DMS 273 (cell line): ENCODE measurements at regions not wholly inside any gene's neighbourhood (a gene's known extent, or its start where the extent isn't known, plus 50 kb on each side); places are given as distances from the start of the nearest gene placed in this dataset.
"Not testable (repeated sequence)": the region's sequence is repeated elsewhere in the genome, so short reads cannot be mapped to it uniquely, and the experiment has no call there.

Experiments
- DNase-seq: peaks from one replicate; lab custom pipeline; 2025; ENCODE audit not compliant: unreplicated experiment; lab: John Stamatoyannopoulos, UW

GRCh38 chr6:133786016-133786415, 102.9 kb upstream of the TCF21 start:
- no peak for DNase-seq

DNA sequence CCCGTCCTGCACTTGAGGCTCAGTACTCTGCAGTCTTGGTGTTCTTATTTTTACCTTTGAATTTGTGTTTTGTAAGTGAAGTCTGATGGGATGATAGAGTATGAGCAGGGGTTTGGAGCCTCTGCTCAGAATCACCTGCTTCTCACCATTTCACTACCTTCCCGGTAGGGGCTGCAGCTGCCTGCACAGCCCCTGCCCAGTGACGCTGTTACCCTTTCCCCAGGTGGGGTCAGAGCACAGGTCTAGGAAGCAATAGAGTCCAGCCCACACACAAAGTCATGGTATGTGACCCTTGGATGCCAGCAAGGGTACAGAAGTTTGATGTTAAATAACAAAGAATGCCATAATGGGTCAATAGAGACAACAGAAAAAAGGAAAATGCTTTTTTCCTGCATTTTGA, 101.8 kb upstream of the TCF21 start:
- DNase-seq = no peak

GRCh38 chr6:133787859-133788505, 100.9 kb upstream of the TCF21 start:
- DNase-seq = no peak

- no peak for DNase-seq
These were observed 100.4 kb upstream of the TCF21 start for GRCh38 chr6:133788556-133788955.

DNA sequence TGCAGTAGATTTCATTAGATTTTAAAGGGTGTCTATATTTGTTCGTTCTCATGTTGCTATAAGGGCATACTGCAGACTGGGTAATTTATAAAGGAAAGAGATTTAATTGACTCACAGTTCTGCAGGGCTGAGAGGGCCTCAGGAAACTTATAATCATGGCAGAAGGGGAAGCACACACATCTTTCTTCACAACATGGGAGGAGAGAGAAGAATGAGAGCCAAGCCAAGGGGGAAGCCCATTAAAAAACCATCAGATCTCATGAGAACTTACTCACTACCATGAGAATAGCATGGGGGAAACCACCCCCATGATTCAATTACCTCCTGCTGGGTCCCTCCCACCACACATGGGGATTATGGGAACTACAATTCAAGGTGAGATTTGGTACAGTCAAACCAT, 99.5 kb upstream of the TCF21 start:
- not testable (repeated sequence) for DNase-seq

DNA sequence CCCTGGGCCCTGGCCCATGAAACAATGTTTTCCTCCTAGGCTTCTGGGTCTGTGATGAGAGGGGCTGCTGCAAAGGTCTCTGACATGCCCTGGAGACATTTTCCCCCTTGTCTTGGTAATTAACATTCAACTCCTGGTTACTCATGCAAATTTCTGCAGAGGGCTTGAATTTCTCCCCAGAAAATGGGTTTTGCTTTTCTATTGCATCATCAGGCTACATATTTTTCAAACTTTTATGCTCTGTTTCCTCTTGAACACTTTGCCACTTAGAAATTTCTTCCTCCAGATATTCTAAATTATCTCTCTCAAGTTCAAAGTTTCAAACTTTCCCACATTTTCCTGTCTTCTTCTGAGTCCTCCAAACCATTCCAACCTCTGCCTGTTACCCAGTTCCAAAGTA, 98.2 kb upstream of the TCF21 start:
- not testable (repeated sequence) for DNase-seq

DNA sequence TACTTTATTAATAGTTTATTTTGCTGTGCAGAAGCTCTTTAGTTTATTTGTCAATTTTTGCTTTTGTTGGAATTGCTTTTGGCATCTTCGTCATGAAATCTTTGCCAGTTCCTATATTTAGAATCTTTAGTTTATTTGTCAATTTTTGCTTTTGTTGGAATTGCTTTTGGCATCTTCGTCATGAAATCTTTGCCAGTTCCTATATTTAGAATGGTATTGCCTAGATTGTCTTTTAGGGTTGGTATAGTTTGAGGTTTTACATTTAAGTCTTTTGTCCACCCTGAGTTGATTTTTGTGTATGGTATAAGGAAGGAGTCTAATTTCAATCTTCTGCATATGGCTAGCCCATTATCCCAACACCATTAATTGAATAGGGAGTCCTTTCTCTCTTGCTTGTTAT, 93.9 kb upstream of the TCF21 start:
- DNase-seq = not testable (repeated sequence)

- no peak for DNase-seq
These were observed 92.7 kb upstream of the TCF21 start for GRCh38 chr6:133796235-133796634.

DNA sequence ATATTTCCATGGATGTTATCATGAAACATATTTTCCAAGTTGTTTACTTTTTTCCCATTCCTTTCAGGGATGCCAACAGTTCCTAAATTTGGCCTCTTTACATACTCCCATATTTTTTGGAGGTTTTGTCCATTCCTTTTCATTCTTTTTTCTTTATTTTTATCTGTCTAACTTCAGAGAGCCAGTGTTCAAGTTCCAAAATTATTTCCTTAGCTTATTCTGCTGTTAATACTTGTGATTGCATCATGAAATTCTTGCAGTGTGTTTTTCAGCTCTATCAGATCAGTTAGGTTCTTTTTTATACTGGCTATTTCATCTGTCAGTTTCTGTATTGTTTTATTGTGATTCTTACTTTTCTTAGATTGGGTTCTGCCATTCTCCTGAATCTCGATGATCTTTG, 89.9 kb upstream of the TCF21 start:
- DNase-seq = no peak

DNA sequence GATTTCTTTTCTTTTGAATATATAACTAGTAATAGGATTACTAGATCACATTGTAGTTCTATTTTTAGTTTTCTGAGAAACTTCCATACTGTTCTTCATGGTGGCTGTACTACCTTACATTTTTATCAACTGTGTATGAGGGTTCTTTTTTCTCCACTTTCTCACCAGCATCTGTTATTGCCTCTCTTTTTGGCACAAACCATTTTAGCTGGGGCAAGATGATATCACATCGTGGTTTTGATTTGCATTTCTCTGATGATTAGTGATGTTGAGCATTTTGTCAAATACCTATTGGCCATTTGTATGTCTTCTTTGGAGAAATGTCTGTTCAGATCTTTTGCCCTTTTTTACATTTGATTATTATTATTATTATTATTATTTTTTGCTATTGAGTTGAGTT, 86.1 kb upstream of the TCF21 start:
- DNase-seq = no peak

- no peak for DNase-seq
These were observed 84.6 kb upstream of the TCF21 start for GRCh38 chr6:133804265-133804664.

- no peak for DNase-seq
These were observed 83.0 kb upstream of the TCF21 start for GRCh38 chr6:133805876-133806275.

DNA sequence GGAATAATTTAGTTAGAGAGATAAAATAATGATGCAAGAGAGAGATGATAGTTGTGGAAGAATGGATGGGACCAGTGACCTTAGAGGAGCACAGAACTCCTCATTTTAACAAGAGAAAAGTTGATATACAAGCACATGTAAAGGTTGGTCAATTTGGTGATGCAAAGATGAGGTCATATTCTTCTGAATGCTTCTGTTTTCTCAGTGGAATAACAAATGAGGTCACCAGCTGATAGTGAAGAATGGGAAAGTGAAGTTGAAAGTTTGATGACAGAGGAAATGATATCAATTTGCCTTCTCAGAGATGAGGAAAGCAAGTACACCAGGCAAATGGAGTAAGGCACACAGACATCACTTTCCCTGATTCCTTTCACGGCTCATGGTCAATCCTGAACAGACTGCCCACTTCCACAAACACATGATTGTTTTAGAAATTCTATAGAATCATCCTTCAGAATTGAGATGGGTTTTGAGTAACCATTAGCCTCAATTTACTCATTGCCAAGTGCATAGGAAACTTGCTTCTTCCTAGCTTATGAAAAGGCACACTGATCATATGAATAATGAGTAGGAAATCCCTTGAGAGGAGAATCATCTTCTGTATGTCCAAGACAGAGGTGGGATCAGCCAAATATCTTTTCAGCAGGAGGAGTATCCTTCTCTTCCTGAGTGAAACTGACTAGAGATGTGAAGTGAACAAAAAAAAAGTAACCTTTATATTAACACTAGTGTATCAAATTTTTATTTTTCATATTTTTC, 82.4 kb upstream of the TCF21 start:
- no peak for DNase-seq

DNA sequence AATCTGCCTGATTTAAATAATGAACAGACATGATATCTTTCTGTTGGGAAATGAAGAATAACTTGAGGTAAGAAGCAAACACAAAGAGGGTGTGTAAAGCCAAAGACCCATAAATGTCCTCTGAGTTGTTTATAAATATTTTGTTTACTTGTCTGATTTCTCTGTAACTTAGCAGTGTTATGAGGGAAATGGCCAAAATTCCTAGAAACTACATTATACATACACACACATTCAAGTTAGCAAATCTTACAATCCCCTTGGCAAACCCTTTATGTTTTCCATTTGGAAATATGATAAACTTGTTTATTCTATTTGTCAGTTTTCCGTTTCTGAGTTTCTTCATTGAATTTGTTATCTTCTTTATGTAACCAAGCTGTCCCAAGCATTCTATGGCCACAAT, 81.4 kb upstream of the TCF21 start:
- DNase-seq = no peak

GRCh38 chr6:133809406-133809805, 79.5 kb upstream of the TCF21 start:
- no peak for DNase-seq

DNA sequence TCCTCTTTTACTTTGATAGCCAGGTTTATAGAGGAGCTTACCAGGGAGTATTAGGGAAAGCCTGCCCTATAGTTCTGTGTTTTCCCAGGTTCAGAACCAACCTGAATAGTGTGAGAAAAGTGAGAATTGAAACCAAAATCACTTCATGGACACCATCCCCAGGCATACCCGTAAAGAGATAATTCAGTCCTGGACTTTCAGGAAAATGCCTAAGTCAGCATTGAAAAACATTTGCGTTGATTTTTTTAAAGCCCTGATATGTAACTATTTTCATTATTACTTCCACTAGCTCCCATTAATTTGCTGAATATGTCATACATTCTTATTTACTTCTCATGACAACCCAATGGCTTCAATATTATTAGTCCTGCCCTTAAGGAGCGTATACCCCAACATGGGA, 77.4 kb upstream of the TCF21 start:
- DNase-seq = no peak

GRCh38 chr6:133812446-133812845, 76.5 kb upstream of the TCF21 start:
- not testable (repeated sequence) for DNase-seq

DNA sequence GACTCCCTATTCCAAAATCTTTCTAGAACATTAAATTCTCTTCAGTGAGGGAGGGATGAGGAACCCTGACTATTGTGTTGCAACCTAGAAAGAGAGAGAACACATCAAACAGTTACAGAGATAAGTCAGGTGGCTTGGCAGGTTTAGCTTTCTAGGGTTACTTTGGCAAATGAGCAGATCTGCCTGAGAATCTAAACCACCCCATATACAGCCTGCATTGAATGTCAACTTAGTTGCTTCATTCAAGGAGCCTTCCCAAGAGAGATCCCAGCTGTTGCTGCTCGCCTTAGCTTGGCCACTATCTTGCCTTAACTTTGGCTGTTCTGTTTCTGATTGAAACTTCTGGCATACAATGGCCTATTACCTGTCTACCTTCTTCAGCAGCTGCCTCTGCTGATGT, 74.7 kb upstream of the TCF21 start:
- DNase-seq = peak; percentile 10

DNA sequence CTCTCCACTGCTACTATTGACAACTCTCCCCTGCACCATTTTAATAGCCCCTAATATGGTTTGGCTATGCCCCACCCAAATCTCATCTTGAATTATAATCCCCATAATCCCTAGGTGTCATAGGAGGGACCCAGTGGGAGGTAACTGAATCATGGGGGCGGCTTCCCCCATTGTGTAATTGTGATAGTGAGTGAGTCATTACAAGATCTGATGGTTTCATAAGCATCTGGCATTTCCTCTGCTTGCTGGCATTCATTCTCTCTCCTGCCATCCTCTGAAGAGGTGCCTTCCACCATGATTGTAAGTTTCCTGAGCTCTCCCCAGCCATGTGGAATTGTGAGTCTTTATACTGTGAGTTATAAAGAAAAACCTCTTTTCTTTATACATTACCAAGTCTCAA, 74.1 kb upstream of the TCF21 start:
- peak; percentile 16 for DNase-seq

DNA sequence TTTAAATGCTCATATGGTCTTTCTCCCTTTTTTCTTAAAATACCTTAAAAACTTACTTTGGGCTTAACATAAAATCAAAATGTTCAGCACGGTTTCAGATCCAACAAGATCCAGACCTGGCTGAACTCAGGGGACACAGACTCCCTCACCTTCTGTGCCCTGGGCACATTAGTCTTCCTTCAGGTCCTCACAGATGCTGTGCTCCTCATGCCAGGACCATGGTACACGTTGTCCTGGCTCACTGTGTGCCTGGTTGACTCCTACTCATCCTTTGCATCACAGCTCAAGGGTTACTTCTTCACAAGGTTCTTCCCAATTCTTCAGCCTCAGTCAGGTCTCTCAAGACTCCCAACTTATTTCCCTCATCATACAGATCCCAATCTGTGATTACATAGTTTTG, 73.6 kb upstream of the TCF21 start:
- DNase-seq = no peak

GRCh38 chr6:133816171-133816570, 72.7 kb upstream of the TCF21 start:
- no peak for DNase-seq

DNA sequence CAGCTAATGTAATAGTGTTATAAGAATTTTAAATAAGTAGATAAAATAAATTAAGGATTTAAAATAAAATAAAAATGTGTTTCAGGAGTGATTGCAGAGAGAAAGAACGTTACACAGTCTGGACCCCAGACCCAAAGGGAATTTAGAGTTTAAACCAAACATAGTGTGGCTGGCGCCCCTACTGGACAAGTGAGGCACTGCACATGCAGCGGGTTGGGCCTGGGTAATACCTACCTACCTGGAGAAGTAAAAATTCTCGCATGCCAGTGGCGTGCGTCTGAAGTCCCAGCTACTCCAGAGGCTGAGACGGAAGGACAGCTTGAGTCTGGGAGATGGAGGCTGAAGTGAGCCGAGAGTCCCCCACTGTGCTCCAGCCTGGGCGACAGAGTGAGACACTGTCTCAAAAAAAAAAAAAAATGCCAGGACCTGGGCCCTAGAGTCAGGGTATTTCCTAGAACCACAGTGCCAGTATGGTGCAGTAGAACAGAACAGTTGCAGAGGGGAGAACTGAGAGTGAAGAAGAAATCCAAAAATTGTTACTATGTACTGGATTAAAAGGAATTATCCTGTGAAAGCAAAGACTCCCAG, 71.4 kb upstream of the TCF21 start:
- peak; percentile 31 for DNase-seq
